Neuronal stem cell (in vitro differentiated cells): ENCODE measurements at regions not wholly inside any gene's neighbourhood (a gene's known extent, or its start where the extent isn't known, plus 50 kb on each side); places are given as distances from the start of the nearest gene placed in this dataset.
A peak's percentile ranks its signal among the peaks of the same experiment; 100 is the strongest.
"Not testable (repeated sequence)": the region's sequence is repeated elsewhere in the genome, so short reads cannot be mapped to it uniquely, and the experiment has no call there.

Source experiments
- DNase-seq: peaks from one replicate; pipeline ENCODE4 v3.0.0-alpha.2; 2013; ENCODE audit warnings: low spot score
- H2AFZ ChIP-seq: one replicate; pipeline ENCODE4 v1.6.1; 2013; ENCODE audit warnings: mild to moderate bottlenecking, low read length, inconsistent platforms
- H2AK5ac ChIP-seq: 2 replicates; pipeline ENCODE4 v1.6.1; 2013; ENCODE audit warnings: low read depth, mild to moderate bottlenecking, inconsistent platforms, low read length, moderate library complexity, mixed read lengths
- H2BK120ac ChIP-seq: 2 replicates; pipeline ENCODE4 v1.6.1; 2013; ENCODE audit warnings: low read depth, mild to moderate bottlenecking, inconsistent platforms, low read length, moderate library complexity, mixed read lengths
- H2BK12ac ChIP-seq: one replicate; pipeline ENCODE4 v1.6.1; 2013; ENCODE audit warnings: low read length, inconsistent platforms
- H2BK15ac ChIP-seq: 2 replicates; pipeline ENCODE4 v1.6.1; 2013; ENCODE audit warnings: mild to moderate bottlenecking, low read length, inconsistent platforms, mixed read lengths
- H2BK5ac ChIP-seq: one replicate; pipeline ENCODE4 v1.6.1; 2013; ENCODE audit warnings: inconsistent platforms, mild to moderate bottlenecking, low read length, moderate library complexity
- H3K14ac ChIP-seq: one replicate; pipeline ENCODE4 v1.6.1; 2013; ENCODE audit warnings: low read length, inconsistent platforms
- H3K18ac ChIP-seq: 2 replicates; pipeline ENCODE4 v1.6.1; 2013; ENCODE audit warnings: low read length, inconsistent platforms
- H3K23ac ChIP-seq: 2 replicates; pipeline ENCODE4 v1.6.1; 2013; ENCODE audit warnings: low read depth, mild to moderate bottlenecking, mixed read lengths, low read length, inconsistent platforms; ENCODE audit not compliant: poor library complexity
- H3K27ac ChIP-seq: replicated peaks from 3 replicates; pipeline ENCODE4 v1.5.1; 2013; ENCODE audit warnings: low read length, inconsistent platforms
- H3K27me3 ChIP-seq, 3 experiments: 2 replicates each; pipeline ENCODE4 v1.6.1; 2013; ENCODE audit warnings: low read length in 3 of 3, mild to moderate bottlenecking in 2 of 3, inconsistent platforms in 1 of 3, low read depth in 1 of 3, mixed read lengths in 1 of 3, moderate library complexity in 1 of 3; ENCODE audit not compliant: control insufficient read depth in 3 of 3, insufficient read depth in 3 of 3
- H3K36me3 ChIP-seq, 2 donors: replicated peaks in 1 of 2; 2 replicates each; pipeline ENCODE4 v1.6.1; 2013; ENCODE audit warnings: low read length in 2 of 2; ENCODE audit not compliant: control insufficient read depth in 2 of 2, insufficient read depth in 2 of 2
- H3K4ac ChIP-seq: 2 replicates; pipeline ENCODE4 v1.6.1; 2013; ENCODE audit warnings: inconsistent platforms, mild to moderate bottlenecking, low read length, moderate library complexity
- H3K4me1 ChIP-seq, 2 donors: 1 replicate in 1 of 2; 2 replicates in 1 of 2; pipeline ENCODE4 v1.6.1; 2013; ENCODE audit warnings: low read length in 2 of 2, low read depth in 1 of 2; ENCODE audit not compliant: control insufficient read depth in 2 of 2, insufficient read depth in 1 of 2
- H3K4me2 ChIP-seq: one replicate; pipeline ENCODE4 v1.6.1; 2013; ENCODE audit warnings: mild to moderate bottlenecking, low read length, inconsistent platforms; ENCODE audit not compliant: insufficient read depth, poor library complexity, severe bottlenecking
- H3K4me3 ChIP-seq, 2 donors: 2 replicates each; pipeline ENCODE4 v1.5.1; 2013; ENCODE audit warnings: low read length in 2 of 2, mild to moderate bottlenecking in 2 of 2, inconsistent platforms in 1 of 2, moderate library complexity in 1 of 2
- H3K79me1 ChIP-seq: one replicate; pipeline ENCODE4 v1.6.1; 2013; ENCODE audit warnings: low read depth, mild to moderate bottlenecking, inconsistent platforms, low read length, moderate library complexity
- H3K9ac ChIP-seq: one replicate; pipeline ENCODE4 v1.6.1; 2013; ENCODE audit warnings: mild to moderate bottlenecking, low read depth, low read length, inconsistent platforms; ENCODE audit not compliant: poor library complexity
- H3K9me3 ChIP-seq, 2 donors: replicated peaks in 1 of 2; 2 replicates each; pipeline versions ENCODE3 to v1.6.1; 2013; ENCODE audit warnings: low read length in 2 of 2, mild to moderate bottlenecking in 2 of 2, inconsistent platforms in 1 of 2, low read depth in 1 of 2, mixed read lengths in 1 of 2, moderate library complexity in 1 of 2; ENCODE audit not compliant: control insufficient read depth in 2 of 2, insufficient read depth in 1 of 2
- H4K8ac ChIP-seq: one replicate; pipeline ENCODE4 v1.6.1; 2013; ENCODE audit warnings: low read depth, mild to moderate bottlenecking, inconsistent platforms, low read length, moderate library complexity
- H4K91ac ChIP-seq: one replicate; pipeline ENCODE4 v1.6.1; 2013; ENCODE audit warnings: low read length, low read depth, mild to moderate bottlenecking, inconsistent platforms; ENCODE audit not compliant: poor library complexity
- WGBS, 2 donors: extraction: QIAGEN DNeasy Blood & Tissue Kit; methylation state at CpG; one replicate each; pipeline ENCODE4 v1.1.7; 2013; ENCODE audit warnings: missing lambda C conversion rate in 2 of 2, mixed read lengths in 1 of 2; ENCODE audit not compliant: insufficient read length in 2 of 2, insufficient replicate concordance in 1 of 2; ENCODE audit errors: extremely low coverage in 2 of 2; 5-methylcytosine and 5-hydroxymethylcytosine counted together

- Histone ChIP-seq H3K9me3 (no peaks in the 10 kb centered on the region), H3K14ac (no peak overlapping the region), H3K4me3 (no peak overlapping the region), H2AFZ (peak overlapping the region; percentile 28), H3K4me2 (no peak overlapping the region), H2BK12ac (no peak overlapping the region), H2AK5ac (no peak overlapping the region), H3K27me3 (no peaks in the 10 kb centered on the region), H3K36me3 (no peaks in the 10 kb centered on the region), H2BK120ac (no peak overlapping the region), H3K4ac (no peak overlapping the region), H3K18ac (peak overlapping the region; percentile 65), H3K79me1 (no peaks in the 10 kb centered on the region), H3K9ac (no peak overlapping the region), H2BK15ac (no peak overlapping the region), H3K27ac (no peak overlapping the region), H2BK5ac (no peak overlapping the region), H3K4me1 (peaks cover 0 to 1% of the 10 kb centered on the region in 2 donors), H4K8ac (no peak overlapping the region), H4K91ac (no peak overlapping the region), H3K23ac (no peak overlapping the region)
- WGBS, 2 donors, result no CpG with 5 or more reads among the region's 17 CpGs
- DNase-seq, result no peak
These were observed 778.6 kb downstream of the KCNJ2 start for GRCh38 chr17:70947636-70948565.

- not testable (repeated sequence) for H3K4ac ChIP-seq, DNase-seq, H3K14ac ChIP-seq, H3K23ac ChIP-seq, H3K9ac ChIP-seq, H4K91ac ChIP-seq, H3K36me3 ChIP-seq, H2AK5ac ChIP-seq, H3K4me3 ChIP-seq, H2BK15ac ChIP-seq, H3K79me1 ChIP-seq, H3K9me3 ChIP-seq, H3K18ac ChIP-seq, H3K27ac ChIP-seq, H2BK5ac ChIP-seq, H2AFZ ChIP-seq, H4K8ac ChIP-seq, H2BK12ac ChIP-seq, H2BK120ac ChIP-seq, H3K4me1 ChIP-seq, H3K4me2 ChIP-seq, H3K27me3 ChIP-seq
- no CpG with 5 or more reads among the region's 1 CpG for WGBS, 2 donors
These were observed 783.8 kb downstream of the KCNJ2 start for GRCh38 chr17:70953140-70953539.

- H4K91ac ChIP-seq, result no peak overlapping the region
- H3K36me3 ChIP-seq, result no peaks in the 10 kb centered on the region
- H3K4me3 ChIP-seq, result no peak overlapping the region
- no peak overlapping the region for H3K23ac ChIP-seq
- no peak overlapping the region for H2BK15ac ChIP-seq
- no peaks in the 10 kb centered on the region for H3K79me1 ChIP-seq
- H3K14ac ChIP-seq, result no peak overlapping the region
- H2BK12ac ChIP-seq, result no peak overlapping the region
- no peak overlapping the region for H2AFZ ChIP-seq
- H3K18ac ChIP-seq, result no peak overlapping the region
- no peaks in the 10 kb centered on the region for H3K9me3 ChIP-seq
- H3K4me2 ChIP-seq, result no peak overlapping the region
- H2AK5ac ChIP-seq, result no peak overlapping the region
- no CpG with 5 or more reads among the region's 7 CpGs for WGBS, 2 donors
- no peak overlapping the region for H3K27ac ChIP-seq
- H3K9ac ChIP-seq, result no peak overlapping the region
- H2BK120ac ChIP-seq, result no peak overlapping the region
- H3K4me1 ChIP-seq, result no peaks in the 10 kb centered on the region
- no peak overlapping the region for H4K8ac ChIP-seq
- H3K27me3 ChIP-seq, result no peaks in the 10 kb centered on the region
- H2BK5ac ChIP-seq, result no peak overlapping the region
- DNase-seq, result no peak
- no peak overlapping the region for H3K4ac ChIP-seq
These were observed 786.1 kb downstream of the KCNJ2 start for GRCh38 chr17:70955441-70955840.

GRCh38 chr17:70956726-70957125 lies 787.4 kb downstream of the KCNJ2 start:
- Histone ChIP-seq H3K27me3 (no peaks in the 10 kb centered on the region), H3K4me2 (no peak overlapping the region), H2AFZ (no peak overlapping the region), H4K8ac (no peak overlapping the region), H4K91ac (no peak overlapping the region), H3K23ac (no peak overlapping the region), H3K27ac (no peak overlapping the region), H3K4me1 (no peaks in the 10 kb centered on the region), H3K36me3 (no peaks in the 10 kb centered on the region), H2BK15ac (no peak overlapping the region), H2BK120ac (no peak overlapping the region), H3K18ac (no peak overlapping the region), H3K4me3 (no peak overlapping the region), H3K79me1 (no peaks in the 10 kb centered on the region), H3K9me3 (no peaks in the 10 kb centered on the region), H2BK12ac (no peak overlapping the region), H2AK5ac (no peak overlapping the region), H3K9ac (no peak overlapping the region), H3K4ac (no peak overlapping the region), H3K14ac (no peak overlapping the region), H2BK5ac (no peak overlapping the region)
- DNase-seq, result no peak
- no CpG with 5 or more reads among the region's 5 CpGs for WGBS, 2 donors
